ENCODE measurements at regions not wholly inside any gene's neighbourhood (a gene's known extent, or its start where the extent isn't known, plus 50 kb on each side); places are given as distances from the start of the nearest gene placed in this dataset.

DNA sequence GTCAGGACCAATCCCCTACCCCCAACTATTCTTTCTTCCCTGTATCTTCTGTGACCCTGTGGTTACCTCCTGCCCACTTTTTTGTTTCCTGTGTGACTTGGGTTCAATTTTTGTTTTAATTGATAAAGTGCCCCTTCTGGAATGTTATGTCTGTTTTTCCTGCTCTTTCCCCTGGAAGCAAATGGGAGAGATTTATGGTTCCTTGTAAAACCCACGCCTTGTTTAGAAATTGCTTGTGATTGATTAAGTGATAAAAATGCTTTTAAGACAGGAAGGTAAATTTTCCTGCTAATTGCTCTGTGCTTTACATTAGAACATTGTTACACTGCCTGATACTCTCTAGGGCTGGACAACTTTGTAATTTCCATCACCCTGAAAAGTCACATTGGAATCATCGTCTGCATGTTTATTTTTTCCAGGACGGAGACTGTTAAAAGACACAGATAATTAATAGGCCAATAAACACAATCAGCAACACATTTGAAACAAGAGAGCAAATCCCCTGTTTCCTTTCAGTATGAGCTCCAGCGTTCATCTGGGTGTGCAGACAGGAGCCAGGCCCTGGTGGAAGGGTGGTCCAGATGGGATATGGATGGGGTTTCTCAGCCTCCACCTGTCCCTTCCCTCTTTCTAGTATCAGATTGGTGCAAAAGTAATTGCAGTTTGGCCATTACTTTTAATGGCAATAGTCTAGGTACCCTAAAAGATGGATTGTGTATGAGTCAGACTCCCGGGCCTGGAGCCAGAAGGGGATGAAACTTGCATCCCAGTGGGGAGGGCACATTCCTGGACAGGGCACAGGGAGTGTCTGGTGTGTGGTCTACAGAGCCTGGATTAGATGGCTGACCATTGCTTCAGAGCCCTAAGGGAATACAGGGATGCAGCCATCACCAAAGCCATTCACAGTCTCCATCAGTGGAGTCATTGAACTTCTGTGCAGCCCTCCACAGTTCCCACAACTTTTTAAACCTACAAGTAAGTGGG is 58.1 kb upstream of the AGBL1 start:
- no peaks in the 10 kb centered on the region for H3K9me3 ChIP-seq
- H3K9ac ChIP-seq (ENCODE audit: low read depth in 2 of 2, low read length in 2 of 2), result no peak overlapping the region
- no peaks in the 10 kb centered on the region for H3K36me3 ChIP-seq
- no peaks in the 10 kb centered on the region for H3K4me1 ChIP-seq
- DNase-seq, result no peak
- H3K4me3 ChIP-seq, result no peak overlapping the region
- TF ChIP-seq CTCF (IDR thresholded peaks at IDR 0.05), result no peak
- no peaks in the 10 kb centered on the region for H3K27me3 ChIP-seq
- no peak overlapping the region for H3K27ac ChIP-seq
- intact Hi-C loops (cut with DNase I), result no loop called here

GRCh38 chr15:86028961-86029360 is 50.7 kb upstream of the AGBL1 start:
- Histone ChIP-seq H3K27me3 (no peaks in the 10 kb centered on the region), H3K4me1 (no peaks in the 10 kb centered on the region), H3K9ac (ENCODE audit: low read depth in 2 of 2, low read length in 2 of 2) (no peak overlapping the region), H3K27ac (no peak overlapping the region), H3K9me3 (no peaks in the 10 kb centered on the region), H3K36me3 (no peaks in the 10 kb centered on the region), H3K4me3 (no peak overlapping the region)
- DNase-seq, result no peak
- TF ChIP-seq CTCF (IDR thresholded peaks at IDR 0.05), result no peak
- intact Hi-C loops (cut with DNase I), result no loop called here

All from colonic mucosa (tissue), 4 donors.